ENCODE measurements at regions not wholly inside any gene's neighbourhood (a gene's known extent, or its start where the extent isn't known, plus 50 kb on each side); places are given as distances from the start of the nearest gene placed in this dataset. TPM values are rescaled to one million over a fixed set of nuclear protein-coding genes. Genes with fewer than 3 reads are reported as not detected.

DNA sequence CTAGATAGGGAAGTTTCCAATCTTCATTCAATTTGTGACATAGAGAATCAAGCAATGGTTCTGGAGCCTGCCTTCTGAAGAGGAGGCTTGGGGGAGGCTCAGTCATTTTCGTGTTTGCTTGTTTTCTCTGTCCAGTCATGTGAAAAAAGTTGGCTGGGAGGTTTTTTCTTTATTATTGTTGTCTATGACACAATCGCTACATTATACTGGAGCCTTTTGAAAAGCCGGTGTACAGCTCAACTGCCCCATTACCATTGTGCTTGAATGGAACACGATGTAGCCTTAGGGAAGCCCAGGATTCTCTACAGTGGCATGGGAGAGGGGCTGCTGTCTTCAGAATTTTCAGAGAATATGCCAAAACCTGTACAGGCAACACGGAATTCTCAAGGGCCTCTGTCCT lies 57.9 kb upstream of the NCAM1 start:
- H3K9me1 ChIP-seq (replicated peaks; ENCODE audit: control insufficient read depth, extremely low read depth, insufficient read depth, low read length) = no peaks in the 10 kb centered on the region
- no peaks in the 10 kb centered on the region for H3K36me3 ChIP-seq (ENCODE audit: control insufficient read depth in 2 of 2, extremely low read depth in 1 of 2, insufficient read depth in 2 of 2, low read length in 2 of 2)
- no peaks in the 10 kb centered on the region for H3K4me1 ChIP-seq (ENCODE audit: control insufficient read depth, extremely low read depth, insufficient read depth, low read length)
- ChIA-PET POLR2A (no interaction called here), CTCF (no interaction called here)
- FAIRE-seq (no peak), DNase-seq (ENCODE audit: low read depth, low spot score) (no peak)
- H3K4me2 ChIP-seq (ENCODE audit: insufficient read depth, low read length) = no peak overlapping the region
- no TSS peak for BruUV-seq (replicated peaks)
- H4K20me1 ChIP-seq (replicated peaks; ENCODE audit: control insufficient read depth, extremely low read depth, insufficient read depth, low read length) = no peaks in the 10 kb centered on the region
- H3K9ac ChIP-seq (replicated peaks; ENCODE audit: extremely low read depth, insufficient read depth, low read length) = no peak overlapping the region
- TF ChIP-seq MAX (IDR thresholded peaks at IDR 0.05; ENCODE audit: insufficient read depth, insufficient read length) (no peak), CTCF (IDR thresholded peaks at IDR 0.05; ENCODE audit: extremely low read depth in 1 of 2, insufficient read depth in 1 of 2, low read depth in 1 of 2, low read length in 2 of 2) (no peak), MYC (IDR thresholded peaks at IDR 0.05; ENCODE audit: low read depth, low read length) (no peak), POLR2A (IDR thresholded peaks at IDR 0.05; ENCODE audit: low read depth, low read length) (no peak), EZH2 (IDR thresholded peaks at IDR 0.05; ENCODE audit: borderline replicate concordance, low read depth, low read length, severe bottlenecking) (no peak)
- H3K79me2 ChIP-seq (ENCODE audit: control insufficient read depth, insufficient read depth, low read length) = no peaks in the 10 kb centered on the region
- H3K27ac ChIP-seq (ENCODE audit: insufficient read depth, low read depth, low read length) = no peak overlapping the region
- peaks cover 4% of the 10 kb centered on the region for H3K9me3 ChIP-seq (replicated peaks; ENCODE audit: control insufficient read depth, insufficient read depth, low read length)
- dilution Hi-C loops (cut with MboI; ENCODE audit: extremely low pct_ligation_motif_present, low sequenced_read_pairs) (no loop called here), intact Hi-C loops (cut with micrococcal nuclease) (no loop called here)
- no peak overlapping the region for H3K4me3 ChIP-seq (replicated peaks in 1 of 3; ENCODE audit: insufficient read depth in 1 of 3, low read depth in 1 of 3, low read length in 3 of 3)
- H2AFZ ChIP-seq (ENCODE audit: low read depth, low read length) = no peak overlapping the region
- no peaks in the 10 kb centered on the region for H3K27me3 ChIP-seq (ENCODE audit: control insufficient read depth in 2 of 2, insufficient read depth in 2 of 2, low read length in 2 of 2)

DNA sequence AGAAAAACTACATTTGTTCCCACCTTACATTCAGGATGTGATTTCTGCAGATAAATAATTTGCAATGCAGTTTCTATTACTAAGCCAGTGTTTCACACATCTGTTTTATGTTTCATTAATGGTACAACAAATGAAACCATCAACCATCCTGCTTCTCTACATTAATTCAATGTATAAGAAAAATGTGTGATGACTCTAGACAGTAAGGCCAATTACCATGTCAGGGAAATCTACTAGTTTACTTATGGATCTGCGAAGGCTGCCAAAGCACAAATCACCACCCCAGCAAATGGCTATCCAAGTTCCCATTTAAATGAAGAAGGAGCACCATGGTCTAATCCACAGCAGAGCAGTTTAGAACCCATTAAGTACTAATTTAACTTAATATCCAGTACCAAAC lies 50.1 kb upstream of the NCAM1 start:
- dilution Hi-C loops (cut with MboI; ENCODE audit: extremely low pct_ligation_motif_present, low sequenced_read_pairs) = no loop called here
- no peak for FAIRE-seq
- POLR2A ChIA-PET = no interaction called here

More for the DNA sequence above, 50.1 kb upstream of the NCAM1 start:
- Histone ChIP-seq H3K27me3 (ENCODE audit: control insufficient read depth in 2 of 2, insufficient read depth in 2 of 2, low read length in 2 of 2) (no peaks in the 10 kb centered on the region), H3K36me3 (ENCODE audit: control insufficient read depth in 2 of 2, extremely low read depth in 1 of 2, insufficient read depth in 2 of 2, low read length in 2 of 2) (no peaks in the 10 kb centered on the region), H2AFZ (ENCODE audit: low read depth, low read length) (no peak overlapping the region), H3K79me2 (ENCODE audit: control insufficient read depth, insufficient read depth, low read length) (no peaks in the 10 kb centered on the region), H4K20me1 (replicated peaks; ENCODE audit: control insufficient read depth, extremely low read depth, insufficient read depth, low read length) (no peaks in the 10 kb centered on the region), H3K4me3 (replicated peaks in 1 of 3; ENCODE audit: insufficient read depth in 1 of 3, low read depth in 1 of 3, low read length in 3 of 3) (no peak overlapping the region), H3K4me1 (ENCODE audit: control insufficient read depth, extremely low read depth, insufficient read depth, low read length) (no peaks in the 10 kb centered on the region), H3K9ac (replicated peaks; ENCODE audit: extremely low read depth, insufficient read depth, low read length) (no peak overlapping the region), H3K4me2 (ENCODE audit: insufficient read depth, low read length) (no peak overlapping the region), H3K9me3 (replicated peaks; ENCODE audit: control insufficient read depth, insufficient read depth, low read length) (peaks cover 4% of the 10 kb centered on the region), H3K27ac (ENCODE audit: insufficient read depth, low read depth, low read length) (no peak overlapping the region), H3K9me1 (replicated peaks; ENCODE audit: control insufficient read depth, extremely low read depth, insufficient read depth, low read length) (no peaks in the 10 kb centered on the region)
- TF ChIP-seq MYC (IDR thresholded peaks at IDR 0.05; ENCODE audit: low read depth, low read length) (no peak), EZH2 (IDR thresholded peaks at IDR 0.05; ENCODE audit: borderline replicate concordance, low read depth, low read length, severe bottlenecking) (no peak), FOS (IDR thresholded peaks at IDR 0.05; ENCODE audit: borderline replicate concordance, insufficient read depth, low read length) (no peak)
- DNase-seq (ENCODE audit: low read depth, low spot score) = no peak
- CTCF ChIA-PET = no interaction called here
- BruUV-seq (replicated peaks) = no TSS peak
- intact Hi-C loops (cut with micrococcal nuclease) = no loop called here

Small RNAs in the stretch of these regions (small RNA-seq; reads per million reads assigned to genes)
- not detected for gene RF00477 (ENCODE audit: insufficient read depth, insufficient read length, low read depth, low replicate concordance)
- not detected for gene RNU6-44P (ENCODE audit: insufficient read depth, insufficient read length, low read depth, low replicate concordance)
